ENCODE measurements at regions not wholly inside any gene's neighbourhood (a gene's known extent, or its start where the extent isn't known, plus 50 kb on each side); places are given as distances from the start of the nearest gene placed in this dataset.

- TF ChIP-seq, protein P1, sequence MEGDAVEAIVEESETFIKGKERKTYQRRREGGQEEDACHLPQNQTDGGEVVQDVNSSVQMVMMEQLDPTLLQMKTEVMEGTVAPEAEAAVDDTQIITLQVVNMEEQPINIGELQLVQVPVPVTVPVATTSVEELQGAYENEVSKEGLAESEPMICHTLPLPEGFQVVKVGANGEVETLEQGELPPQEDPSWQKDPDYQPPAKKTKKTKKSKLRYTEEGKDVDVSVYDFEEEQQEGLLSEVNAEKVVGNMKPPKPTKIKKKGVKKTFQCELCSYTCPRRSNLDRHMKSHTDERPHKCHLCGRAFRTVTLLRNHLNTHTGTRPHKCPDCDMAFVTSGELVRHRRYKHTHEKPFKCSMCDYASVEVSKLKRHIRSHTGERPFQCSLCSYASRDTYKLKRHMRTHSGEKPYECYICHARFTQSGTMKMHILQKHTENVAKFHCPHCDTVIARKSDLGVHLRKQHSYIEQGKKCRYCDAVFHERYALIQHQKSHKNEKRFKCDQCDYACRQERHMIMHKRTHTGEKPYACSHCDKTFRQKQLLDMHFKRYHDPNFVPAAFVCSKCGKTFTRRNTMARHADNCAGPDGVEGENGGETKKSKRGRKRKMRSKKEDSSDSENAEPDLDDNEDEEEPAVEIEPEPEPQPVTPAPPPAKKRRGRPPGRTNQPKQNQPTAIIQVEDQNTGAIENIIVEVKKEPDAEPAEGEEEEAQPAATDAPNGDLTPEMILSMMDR (IDR thresholded peaks at IDR 0.05; ENCODE audit: low read depth, low read length), result no peak
- no peak for TF ChIP-seq EZH2phosphoT487 (IDR thresholded peaks at IDR 0.05; ENCODE audit: low read depth)
Measured at GRCh38 chr7:41787651-41788350, 84.9 kb upstream of the INHBA start.
